Tibial nerve (tissue), 4 donors: ENCODE measurements at regions not wholly inside any gene's neighbourhood (a gene's known extent, or its start where the extent isn't known, plus 50 kb on each side); places are given as distances from the start of the nearest gene placed in this dataset.

ENCODE experiments used
- DNase-seq, 2 donors: peaks; one replicate each; pipeline ENCODE4 v3.0.0-alpha.2; 2019; ENCODE audit warnings: low spot score in 2 of 2
- H3K27ac ChIP-seq, 4 donors: fragments of 200-600 bp; sonication (generic) in 3 of 4; one replicate each; pipeline ENCODE4 v1.5.1; 2017 to 2019; ENCODE audit warnings: mild to moderate bottlenecking in 1 of 4
- H3K27me3 ChIP-seq, 2 donors: fragments of 200-600 bp; sonication (generic) in 1 of 2; one replicate each; pipeline versions ENCODE4 v1.5.1 to v1.6.0; 2017 to 2019
- H3K36me3 ChIP-seq, 3 donors: fragments of 200-600 bp; sonication (generic); one replicate each; pipeline ENCODE4 v1.5.1; 2018 to 2019
- H3K4me1 ChIP-seq, 4 donors: fragments of 200-600 bp; sonication (generic) in 3 of 4; one replicate each; pipeline ENCODE4 v1.5.1; 2017 to 2019
- H3K4me3 ChIP-seq, 4 donors: fragments of 200-600 bp; sonication (generic) in 3 of 4; one replicate each; pipeline ENCODE4 v1.5.1; 2017 to 2019; ENCODE audit warnings: mild to moderate bottlenecking in 1 of 4, moderate library complexity in 1 of 4
- H3K9me3 ChIP-seq, 4 donors: fragments of 200-600 bp; sonication (generic) in 3 of 4; one replicate each; pipeline ENCODE4 v1.5.1; 2017 to 2019
- EP300 ChIP-seq, 2 donors: sonication (generic); formaldehyde crosslinking; IDR thresholded peaks; one replicate each; pipeline ENCODE4 v1.6.1; 2017; ENCODE audit warnings: antibody characterized with exemption in 2 of 2, mild to moderate bottlenecking in 1 of 2
- POLR2A ChIP-seq, 2 donors: fragments of 450-650 bp; IDR thresholded peaks; one replicate each; pipeline ENCODE4 v1.6.1; 2017; ENCODE audit warnings: antibody characterized with exemption in 2 of 2, mild to moderate bottlenecking in 2 of 2, moderate library complexity in 2 of 2
- WGBS, 2 donors: methylation state at CpG; one replicate each; pipeline ENCODE4 v1.1.5; 2018; 5-methylcytosine and 5-hydroxymethylcytosine counted together
- TF ChIP-seq, protein P1 (sequence below), 5 experiments: fragments of 200-600 bp in 3 of 5; fragments of 450-650 bp in 2 of 5; sonication (generic) in 3 of 5; IDR thresholded peaks; one replicate each; pipeline ENCODE4 v1.5.1; 2016 to 2019; ENCODE audit warnings: antibody characterized with exemption in 5 of 5, mild to moderate bottlenecking in 3 of 5, moderate library complexity in 2 of 5

DNA sequence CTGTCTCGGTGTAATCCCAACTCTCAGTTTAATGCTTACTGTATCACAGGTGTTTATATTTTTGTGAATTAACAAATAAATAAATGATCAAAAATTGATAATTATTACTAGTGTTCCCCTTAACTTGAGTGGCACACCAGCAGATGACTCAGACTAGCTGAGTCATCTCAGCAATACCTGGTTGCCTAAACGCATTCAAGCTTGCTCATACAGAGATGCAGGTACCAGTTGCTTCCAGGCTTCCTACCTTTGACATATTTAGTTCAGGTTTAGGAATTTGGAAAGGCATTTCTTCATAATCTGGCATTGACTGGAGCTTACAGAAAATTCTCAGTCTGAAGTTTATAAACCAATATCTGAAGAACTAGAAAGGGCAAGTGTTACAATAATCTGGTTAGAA lies 78.9 kb upstream of the LMO4 start:
- Histone ChIP-seq H3K4me1 (no peaks in the 10 kb centered on the region), H3K9me3 (peaks cover 0 to 10% (median 2%) of the 10 kb centered on the region in 4 donors), H3K4me3 (no peak overlapping the region), H3K36me3 (no peaks in the 10 kb centered on the region), H3K27me3 (no peaks in the 10 kb centered on the region), H3K27ac (no peak overlapping the region)
- WGBS, 2 donors: 90% methylated on average over 2 of the region's 2 CpGs
- no peak for DNase-seq
- TF ChIP-seq POLR2A (IDR thresholded peaks at IDR 0.05): no peak
- TF ChIP-seq, protein P1, sequence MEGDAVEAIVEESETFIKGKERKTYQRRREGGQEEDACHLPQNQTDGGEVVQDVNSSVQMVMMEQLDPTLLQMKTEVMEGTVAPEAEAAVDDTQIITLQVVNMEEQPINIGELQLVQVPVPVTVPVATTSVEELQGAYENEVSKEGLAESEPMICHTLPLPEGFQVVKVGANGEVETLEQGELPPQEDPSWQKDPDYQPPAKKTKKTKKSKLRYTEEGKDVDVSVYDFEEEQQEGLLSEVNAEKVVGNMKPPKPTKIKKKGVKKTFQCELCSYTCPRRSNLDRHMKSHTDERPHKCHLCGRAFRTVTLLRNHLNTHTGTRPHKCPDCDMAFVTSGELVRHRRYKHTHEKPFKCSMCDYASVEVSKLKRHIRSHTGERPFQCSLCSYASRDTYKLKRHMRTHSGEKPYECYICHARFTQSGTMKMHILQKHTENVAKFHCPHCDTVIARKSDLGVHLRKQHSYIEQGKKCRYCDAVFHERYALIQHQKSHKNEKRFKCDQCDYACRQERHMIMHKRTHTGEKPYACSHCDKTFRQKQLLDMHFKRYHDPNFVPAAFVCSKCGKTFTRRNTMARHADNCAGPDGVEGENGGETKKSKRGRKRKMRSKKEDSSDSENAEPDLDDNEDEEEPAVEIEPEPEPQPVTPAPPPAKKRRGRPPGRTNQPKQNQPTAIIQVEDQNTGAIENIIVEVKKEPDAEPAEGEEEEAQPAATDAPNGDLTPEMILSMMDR (IDR thresholded peaks at IDR 0.05): no peak
- TF ChIP-seq EP300 (IDR thresholded peaks at IDR 0.05): no peak

DNA sequence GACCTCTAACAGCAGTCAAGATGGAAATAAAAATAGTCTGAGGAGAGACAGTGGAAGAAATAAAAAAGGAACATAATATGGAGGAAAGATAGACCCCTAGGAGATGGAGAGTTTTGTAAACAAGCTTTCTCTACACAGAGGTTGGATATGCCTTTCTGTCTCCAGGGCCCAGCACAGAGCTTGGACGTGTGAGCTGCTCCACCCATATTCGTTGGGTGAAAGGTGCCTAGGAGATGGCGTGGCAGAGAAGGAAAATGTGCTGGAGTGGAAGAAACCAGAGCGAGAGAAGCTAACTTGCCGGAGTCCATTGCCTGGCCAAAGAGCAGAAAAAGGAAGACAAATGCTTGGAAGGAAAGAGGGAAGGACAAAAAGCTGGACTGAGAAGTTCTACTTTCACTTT lies 78.3 kb upstream of the LMO4 start:
- no peak overlapping the region for H3K27ac ChIP-seq
- H3K27me3 ChIP-seq: no peaks in the 10 kb centered on the region
- no peaks in the 10 kb centered on the region for H3K4me1 ChIP-seq
- no peaks in the 10 kb centered on the region for H3K36me3 ChIP-seq
- peaks cover 0 to 15% (median 2%) of the 10 kb centered on the region in 4 donors for H3K9me3 ChIP-seq
- 83 to 85% methylated on average over 5 of the region's 5 CpGs for WGBS, 2 donors
- TF ChIP-seq, protein P1 (IDR thresholded peaks at IDR 0.05): no peak
- TF ChIP-seq POLR2A (IDR thresholded peaks at IDR 0.05): no peak
- TF ChIP-seq EP300 (IDR thresholded peaks at IDR 0.05): no peak
- H3K4me3 ChIP-seq: no peak overlapping the region
- DNase-seq: no peak

DNA sequence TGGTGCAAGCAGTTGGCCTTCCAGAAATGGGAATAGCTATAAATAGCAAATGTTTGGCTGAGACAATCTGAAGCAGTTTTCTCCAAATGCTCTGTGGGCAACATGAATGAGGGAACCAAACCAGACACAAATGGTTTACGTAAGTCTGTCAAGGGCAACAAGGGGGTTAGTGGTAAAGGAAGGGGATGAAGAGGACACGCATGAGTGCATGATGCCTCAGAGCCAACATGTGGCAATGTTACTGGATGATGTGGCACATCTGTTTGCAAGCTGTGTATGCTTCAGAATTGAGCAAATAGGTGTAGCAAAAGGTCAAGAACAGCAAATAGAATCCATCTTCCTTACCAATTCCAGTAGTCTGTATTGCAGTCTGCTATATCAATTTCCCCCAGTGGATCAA lies 76.3 kb upstream of the LMO4 start:
- H3K36me3 ChIP-seq: no peaks in the 10 kb centered on the region

DNA sequence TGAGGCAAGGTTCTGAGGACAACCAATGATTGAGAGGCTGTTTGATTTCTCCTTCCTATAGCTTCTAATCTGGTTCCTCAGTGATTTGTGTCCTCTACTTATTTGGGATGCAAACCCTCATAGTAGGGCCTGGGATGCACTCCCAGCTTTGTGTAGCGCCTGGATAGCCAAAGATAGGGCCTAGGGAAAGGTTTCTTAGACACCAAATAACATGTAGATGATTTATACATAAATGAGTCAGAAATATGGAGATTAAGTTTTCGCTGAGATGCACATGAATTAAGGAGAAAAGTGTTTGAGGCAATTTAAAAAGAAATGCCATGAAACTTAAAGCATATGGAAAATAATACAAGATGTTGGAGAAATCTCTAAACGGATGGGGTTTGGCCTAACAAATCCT lies 66.0 kb upstream of the LMO4 start:
- 88 to 90% methylated on average over 3 of the region's 3 CpGs for WGBS, 2 donors
- H3K36me3 ChIP-seq: no peaks in the 10 kb centered on the region
- no peak for DNase-seq
- H3K4me3 ChIP-seq: no peak overlapping the region
- H3K27ac ChIP-seq: no peak overlapping the region
- H3K4me1 ChIP-seq: no peaks in the 10 kb centered on the region
- peaks cover 0 to 6% (median 0%) of the 10 kb centered on the region in 4 donors for H3K9me3 ChIP-seq
- no peaks in the 10 kb centered on the region for H3K27me3 ChIP-seq
- TF ChIP-seq POLR2A (IDR thresholded peaks at IDR 0.05): no peak
- TF ChIP-seq EP300 (IDR thresholded peaks at IDR 0.05): no peak
- TF ChIP-seq, protein P1 (IDR thresholded peaks at IDR 0.05): no peak

More for the DNA sequence above, 76.3 kb upstream of the LMO4 start:
- no peak for TF ChIP-seq POLR2A (IDR thresholded peaks at IDR 0.05)
- TF ChIP-seq, protein P1 (IDR thresholded peaks at IDR 0.05): no peak
- TF ChIP-seq EP300 (IDR thresholded peaks at IDR 0.05): no peak
- no peak for DNase-seq
- Histone ChIP-seq H3K9me3 (peaks cover 0 to 25% (median under 1%) of the 10 kb centered on the region in 4 donors), H3K27me3 (no peaks in the 10 kb centered on the region), H3K4me1 (no peaks in the 10 kb centered on the region), H3K27ac (no peak overlapping the region), H3K4me3 (no peak overlapping the region)
- WGBS, 2 donors: 88 to 93% methylated on average over 2 of the region's 2 CpGs

DNA sequence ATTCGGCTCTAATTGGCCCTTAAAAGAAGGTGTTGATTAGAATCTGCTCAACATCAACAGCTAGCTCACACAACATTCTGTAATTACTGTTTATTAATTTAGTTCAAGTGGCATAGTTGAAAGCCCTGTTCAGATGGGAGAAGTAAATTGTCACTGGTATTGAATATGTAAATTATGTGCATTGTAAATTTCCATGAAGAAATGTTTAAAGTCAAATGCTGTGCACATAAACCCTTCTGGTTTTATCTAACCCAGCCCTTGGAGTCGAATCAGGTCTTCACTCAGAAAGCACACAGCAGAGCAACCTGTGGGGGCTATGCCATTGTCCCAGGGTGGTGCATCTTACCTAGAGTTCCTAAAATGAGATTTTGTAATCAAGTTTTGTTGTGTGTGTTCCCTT lies 65.4 kb upstream of the LMO4 start:
- 75 to 86% methylated on average over 2 of the region's 2 CpGs for WGBS, 2 donors
- no peak for TF ChIP-seq POLR2A (IDR thresholded peaks at IDR 0.05)
- TF ChIP-seq, protein P1 (IDR thresholded peaks at IDR 0.05): no peak
- no peak for TF ChIP-seq EP300 (IDR thresholded peaks at IDR 0.05)
- Histone ChIP-seq H3K4me3 (no peak overlapping the region), H3K4me1 (no peaks in the 10 kb centered on the region), H3K27me3 (no peaks in the 10 kb centered on the region), H3K36me3 (no peaks in the 10 kb centered on the region), H3K27ac (no peak overlapping the region), H3K9me3 (peaks cover 0 to 6% (median 0%) of the 10 kb centered on the region in 4 donors)
- no peak for DNase-seq
